Gastroesophageal sphincter (tissue), 3 donors: ENCODE measurements at regions not wholly inside any gene's neighbourhood (a gene's known extent, or its start where the extent isn't known, plus 50 kb on each side); places are given as distances from the start of the nearest gene placed in this dataset.

Experiments used
- POLR2AphosphoS5 ChIP-seq: sonication (generic); formaldehyde crosslinking; IDR thresholded peaks from one replicate; pipeline ENCODE4 v1.6.1; 2017; ENCODE audit warnings: antibody characterized with exemption
- TF ChIP-seq, protein P1 (sequence below), 4 experiments: fragments of 200-600 bp in 2 of 4; fragments of 450-650 bp in 2 of 4; sonication (generic) in 1 of 4; IDR thresholded peaks; one replicate each; pipeline ENCODE4 v1.5.1; 2017 to 2019; ENCODE audit warnings: antibody characterized with exemption in 4 of 4, mild to moderate bottlenecking in 2 of 4, moderate library complexity in 2 of 4

DNA sequence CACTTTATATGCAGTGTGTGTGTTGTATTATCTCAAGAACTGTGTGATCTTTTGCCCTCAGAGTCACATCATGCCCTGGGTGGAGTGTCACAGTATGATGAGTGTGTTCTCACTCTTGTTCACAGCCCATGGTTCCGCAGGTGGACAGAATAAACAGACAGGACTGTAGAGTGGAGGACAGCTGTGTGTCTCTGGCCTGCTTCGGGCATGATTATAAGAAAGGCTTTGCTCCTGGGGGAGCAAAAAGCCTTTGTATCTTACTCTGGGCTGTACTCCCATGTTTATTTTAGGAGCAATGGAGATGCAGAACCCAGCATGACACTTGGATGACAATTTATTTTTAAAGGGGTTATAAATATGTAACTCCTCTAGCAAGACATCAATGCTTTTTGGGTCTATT, 371.7 kb upstream of the MEX3C start:
- no peak for TF ChIP-seq POLR2AphosphoS5
- TF ChIP-seq, protein P1, sequence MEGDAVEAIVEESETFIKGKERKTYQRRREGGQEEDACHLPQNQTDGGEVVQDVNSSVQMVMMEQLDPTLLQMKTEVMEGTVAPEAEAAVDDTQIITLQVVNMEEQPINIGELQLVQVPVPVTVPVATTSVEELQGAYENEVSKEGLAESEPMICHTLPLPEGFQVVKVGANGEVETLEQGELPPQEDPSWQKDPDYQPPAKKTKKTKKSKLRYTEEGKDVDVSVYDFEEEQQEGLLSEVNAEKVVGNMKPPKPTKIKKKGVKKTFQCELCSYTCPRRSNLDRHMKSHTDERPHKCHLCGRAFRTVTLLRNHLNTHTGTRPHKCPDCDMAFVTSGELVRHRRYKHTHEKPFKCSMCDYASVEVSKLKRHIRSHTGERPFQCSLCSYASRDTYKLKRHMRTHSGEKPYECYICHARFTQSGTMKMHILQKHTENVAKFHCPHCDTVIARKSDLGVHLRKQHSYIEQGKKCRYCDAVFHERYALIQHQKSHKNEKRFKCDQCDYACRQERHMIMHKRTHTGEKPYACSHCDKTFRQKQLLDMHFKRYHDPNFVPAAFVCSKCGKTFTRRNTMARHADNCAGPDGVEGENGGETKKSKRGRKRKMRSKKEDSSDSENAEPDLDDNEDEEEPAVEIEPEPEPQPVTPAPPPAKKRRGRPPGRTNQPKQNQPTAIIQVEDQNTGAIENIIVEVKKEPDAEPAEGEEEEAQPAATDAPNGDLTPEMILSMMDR (IDR thresholded peaks at IDR 0.05): no peak
